Epithelial cell of proximal tubule (primary cell): ENCODE measurements at regions not wholly inside any gene's neighbourhood (a gene's known extent, or its start where the extent isn't known, plus 50 kb on each side); places are given as distances from the start of the nearest gene placed in this dataset.
"Not testable (repeated sequence)": the region's sequence is repeated elsewhere in the genome, so short reads cannot be mapped to it uniquely, and the experiment has no call there.

ENCODE experiments used
- DNase-seq: peaks from one replicate; pipeline ENCODE4 v3.0.0-alpha.2; 2011; ENCODE audit warnings: low read depth
- H3K4me3 ChIP-seq: 2 replicates; pipeline ENCODE4 v1.5.1; 2011; ENCODE audit warnings: low read depth, mild to moderate bottlenecking, low read length
- TF ChIP-seq, protein P1 (sequence below): conservative IDR thresholded peaks from 2 replicates; pipeline ENCODE4 v1.5.1; 2012; ENCODE audit warnings: low read depth, mild to moderate bottlenecking, low read length

- no peak for DNase-seq
- TF ChIP-seq, protein P1, sequence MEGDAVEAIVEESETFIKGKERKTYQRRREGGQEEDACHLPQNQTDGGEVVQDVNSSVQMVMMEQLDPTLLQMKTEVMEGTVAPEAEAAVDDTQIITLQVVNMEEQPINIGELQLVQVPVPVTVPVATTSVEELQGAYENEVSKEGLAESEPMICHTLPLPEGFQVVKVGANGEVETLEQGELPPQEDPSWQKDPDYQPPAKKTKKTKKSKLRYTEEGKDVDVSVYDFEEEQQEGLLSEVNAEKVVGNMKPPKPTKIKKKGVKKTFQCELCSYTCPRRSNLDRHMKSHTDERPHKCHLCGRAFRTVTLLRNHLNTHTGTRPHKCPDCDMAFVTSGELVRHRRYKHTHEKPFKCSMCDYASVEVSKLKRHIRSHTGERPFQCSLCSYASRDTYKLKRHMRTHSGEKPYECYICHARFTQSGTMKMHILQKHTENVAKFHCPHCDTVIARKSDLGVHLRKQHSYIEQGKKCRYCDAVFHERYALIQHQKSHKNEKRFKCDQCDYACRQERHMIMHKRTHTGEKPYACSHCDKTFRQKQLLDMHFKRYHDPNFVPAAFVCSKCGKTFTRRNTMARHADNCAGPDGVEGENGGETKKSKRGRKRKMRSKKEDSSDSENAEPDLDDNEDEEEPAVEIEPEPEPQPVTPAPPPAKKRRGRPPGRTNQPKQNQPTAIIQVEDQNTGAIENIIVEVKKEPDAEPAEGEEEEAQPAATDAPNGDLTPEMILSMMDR = no peak
- no peak overlapping the region for H3K4me3 ChIP-seq
Measured at GRCh38 chr18:60246606-60247005, 126.0 kb downstream of the MC4R start.

DNA sequence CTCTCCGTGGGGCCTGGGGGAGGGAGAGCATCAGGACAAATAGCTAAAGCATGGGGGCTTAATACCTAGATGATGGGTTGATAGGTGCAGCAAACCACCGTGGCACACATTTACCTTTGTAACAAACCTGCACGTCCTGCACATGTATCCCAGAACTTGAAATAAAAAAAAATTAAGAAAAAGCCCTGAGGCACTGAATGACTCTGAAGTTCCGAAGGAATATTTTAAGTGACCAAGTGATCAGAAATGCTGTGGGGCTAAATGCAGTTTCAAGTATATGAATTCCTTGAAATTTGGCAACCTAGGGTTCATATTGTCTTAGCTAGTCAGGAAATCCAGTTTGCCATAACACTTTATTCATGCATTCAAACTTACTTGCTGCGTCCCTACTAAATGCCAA is 127.5 kb downstream of the MC4R start:
- TF ChIP-seq, protein P1 = no peak
- H3K4me3 ChIP-seq = no peak overlapping the region
- no peak for DNase-seq

DNA sequence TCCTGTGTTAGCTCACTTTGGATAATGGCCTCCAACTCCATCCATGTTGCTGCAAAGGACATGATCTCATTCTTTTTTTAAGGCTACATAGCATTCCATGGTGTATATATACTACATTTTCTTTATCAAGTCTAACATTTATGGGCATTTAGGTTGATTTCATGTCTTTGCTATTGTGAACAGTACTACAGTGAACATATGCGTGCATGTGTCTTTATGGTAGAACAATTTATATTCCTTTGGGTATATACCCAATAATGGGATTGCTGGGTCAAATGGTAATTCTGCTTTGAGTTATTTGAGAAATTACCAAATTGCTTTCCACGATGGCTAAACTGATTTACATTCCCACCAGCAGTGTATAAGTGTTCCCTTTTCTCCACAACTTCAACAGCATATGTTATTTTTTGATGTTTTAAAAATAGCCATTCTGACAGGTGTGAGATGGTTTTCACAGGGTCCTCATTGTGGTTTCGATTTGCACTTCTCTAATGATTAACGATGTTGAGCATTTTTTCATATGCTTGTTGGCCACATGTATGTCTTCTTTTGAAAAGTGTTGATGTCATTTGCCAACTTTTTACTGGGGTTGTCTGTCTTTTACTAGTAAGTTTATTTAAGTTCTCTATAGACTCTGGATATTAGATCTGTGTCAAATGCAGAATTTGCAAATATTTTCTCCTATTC is 133.4 kb downstream of the MC4R start:
- DNase-seq, H3K4me3 ChIP-seq: not testable (repeated sequence)

DNA sequence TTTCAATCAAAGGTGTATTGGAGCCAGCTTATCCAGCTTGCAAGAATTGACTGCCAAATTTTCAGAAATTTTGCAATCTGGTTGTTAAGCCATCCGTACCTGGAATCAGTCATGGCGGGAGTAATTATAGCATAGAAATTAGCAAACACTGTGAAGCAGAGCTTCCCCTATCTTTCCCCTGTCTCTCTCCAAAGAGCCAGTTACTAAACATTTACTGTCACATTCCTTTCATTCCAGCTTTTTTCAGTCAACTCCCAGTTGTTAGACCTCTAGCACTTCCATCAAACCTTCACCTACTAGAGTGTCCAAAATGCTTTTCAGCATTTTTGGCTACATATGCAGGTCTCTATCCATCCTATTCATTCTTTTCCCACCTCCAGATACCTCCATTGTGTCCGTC is 137.4 kb downstream of the MC4R start:
- TF ChIP-seq, protein P1 = no peak
- DNase-seq = no peak
- H3K4me3 ChIP-seq = no peak overlapping the region

- TF ChIP-seq, protein P1 = no peak
- H3K4me3 ChIP-seq = no peak overlapping the region
- DNase-seq = peak; percentile 50
Measured at GRCh38 chr18:60232541-60232940, 140.0 kb downstream of the MC4R start.

DNA sequence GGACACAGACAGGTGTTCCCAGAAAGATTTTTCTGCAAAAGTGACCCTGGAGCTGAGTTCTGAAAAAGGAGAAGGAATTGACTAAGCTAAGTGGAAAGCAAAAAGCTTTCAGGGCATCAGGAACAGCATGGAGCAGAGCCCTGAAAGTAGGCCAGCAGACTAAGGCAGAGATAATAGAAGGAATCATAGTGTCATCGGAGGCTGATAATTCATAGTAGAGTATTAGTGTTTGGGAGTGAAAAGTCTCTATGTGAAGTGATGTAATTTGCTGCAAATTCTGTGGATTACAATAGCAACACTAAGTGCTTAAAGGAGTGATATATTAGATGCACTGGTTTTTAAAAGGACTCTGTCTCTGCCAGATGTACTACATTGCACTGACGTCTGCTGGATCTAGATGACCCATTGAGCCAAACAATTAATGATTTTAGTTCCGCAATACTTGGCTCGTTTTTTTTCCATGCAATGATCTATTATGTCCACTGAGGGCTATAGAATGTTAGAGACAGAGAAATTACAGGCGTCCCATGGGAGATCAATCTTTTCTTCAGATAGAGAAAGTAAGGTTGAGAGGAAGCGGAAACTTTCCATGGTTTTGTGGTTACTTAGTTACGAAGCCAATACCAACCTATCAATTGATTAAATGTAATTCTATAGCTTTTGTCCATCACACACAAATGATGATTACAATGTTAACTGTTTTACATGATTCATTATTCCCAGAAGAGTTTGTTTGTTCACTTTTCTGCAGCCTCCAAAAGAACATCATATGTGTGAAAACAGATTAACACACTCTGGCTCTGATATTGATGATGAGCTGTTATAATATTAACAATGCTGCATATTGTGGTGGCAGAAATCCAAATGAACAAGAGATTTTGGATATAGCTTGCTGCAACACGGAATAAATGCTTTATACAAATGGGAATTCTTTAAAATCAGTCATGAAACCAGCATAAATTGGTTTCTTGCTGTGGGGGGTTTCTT is 143.7 kb downstream of the MC4R start:
- no peak overlapping the region for H3K4me3 ChIP-seq
- TF ChIP-seq, protein P1 = no peak
- DNase-seq = no peak

DNA sequence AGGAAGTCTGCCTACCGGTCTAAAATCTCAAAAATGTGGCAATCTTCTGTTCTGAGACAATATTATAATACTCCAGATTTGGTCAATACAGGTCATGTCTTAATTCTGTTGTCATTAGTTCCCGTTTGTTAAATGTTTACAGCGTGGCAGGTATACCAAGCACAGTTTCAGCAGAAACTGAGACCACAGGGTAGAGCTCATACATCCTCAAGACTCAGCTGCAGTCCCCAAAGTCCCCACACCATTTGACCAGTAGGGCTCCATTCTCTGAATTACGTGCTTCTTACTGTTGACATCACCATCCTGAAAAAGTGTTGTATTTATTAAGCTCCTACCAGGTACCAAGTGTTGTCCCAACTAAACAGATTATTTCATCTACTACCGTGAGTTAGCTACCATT is 157.1 kb downstream of the MC4R start:
- no peak overlapping the region for H3K4me3 ChIP-seq
- no peak for DNase-seq
- TF ChIP-seq, protein P1 = no peak
